ENCODE measurements at regions not wholly inside any gene's neighbourhood (a gene's known extent, or its start where the extent isn't known, plus 50 kb on each side); places are given as distances from the start of the nearest gene placed in this dataset.

GRCh38 chr1:244239261-244239770, 188.2 kb downstream of the ZBTB18 start:
- TF ChIP-seq TCF4 (CRISPR knock-in tag; IDR thresholded peaks at IDR 0.05; ENCODE audit: borderline replicate concordance) (no peak), ESRRG (CRISPR knock-in tag; IDR thresholded peaks at IDR 0.05) (no peak), CSRNP3 (CRISPR knock-in tag; IDR thresholded peaks at IDR 0.05) (no peak), GLIS3 (CRISPR knock-in tag; IDR thresholded peaks at IDR 0.05) (no peak), PATZ1 (CRISPR knock-in tag; IDR thresholded peaks at IDR 0.05; ENCODE audit: borderline replicate concordance) (no peak), CREB5 (CRISPR knock-in tag; IDR thresholded peaks at IDR 0.05; ENCODE audit: low read depth) (no peak), ZNF8 (CRISPR knock-in tag; IDR thresholded peaks at IDR 0.05) (no peak), SNAI2 (CRISPR knock-in tag; IDR thresholded peaks at IDR 0.05) (no peak)

Measured in SK-N-SH treated with all-trans-retinoic acid at 6 μM for 48 hours (cell line).